GM12878 (cell line): ENCODE measurements at regions not wholly inside any gene's neighbourhood (a gene's known extent, or its start where the extent isn't known, plus 50 kb on each side); places are given as distances from the start of the nearest gene placed in this dataset.

Experiments
- BCLAF1 ChIP-seq: fragments of 450-650 bp; IDR thresholded peaks from 2 replicates; pipeline ENCODE4 v1.6.1; 2017; ENCODE audit warnings: antibody characterized with exemption, mild to moderate bottlenecking, moderate library complexity
- CEBPZ ChIP-seq: fragments of 150-350 bp; IDR thresholded peaks from 2 replicates; pipeline ENCODE4 v1.6.1; 2016; ENCODE audit warnings: low read depth, low read length
- FOS ChIP-seq: IDR thresholded peaks from 3 replicates; pipeline ENCODE4 v1.6.1; 2011; ENCODE audit warnings: borderline replicate concordance; ENCODE audit not compliant: insufficient read length; ENCODE audit errors: extremely low read depth
- GABPA ChIP-seq: IDR thresholded peaks from 2 replicates; pipeline ENCODE4 v1.6.1; 2014; ENCODE audit warnings: antibody characterized with exemption, low read depth, mild to moderate bottlenecking, inconsistent platforms
- HSF1 ChIP-seq: fragments of 150-350 bp; IDR thresholded peaks from 2 replicates; pipeline ENCODE4 v1.6.1; 2014; ENCODE audit warnings: mild to moderate bottlenecking, low read depth, low read length
- IKZF1 ChIP-seq: fragments of 450-650 bp; conservative IDR thresholded peaks from 2 replicates; pipeline ENCODE4 v1.6.1; 2017; ENCODE audit warnings: antibody characterized with exemption, mild to moderate bottlenecking
- MYB ChIP-seq: fragments of 150-350 bp; IDR thresholded peaks from 2 replicates; pipeline ENCODE4 v1.6.1; 2014; ENCODE audit warnings: mild to moderate bottlenecking, low read depth, low read length, borderline replicate concordance
- NR2C2 ChIP-seq: IDR thresholded peaks from 2 replicates; pipeline ENCODE4 v1.6.1; 2011; ENCODE audit warnings: borderline replicate concordance, low read depth; ENCODE audit not compliant: control insufficient read depth, insufficient read length
- RFX5 ChIP-seq: IDR thresholded peaks from 2 replicates; pipeline ENCODE4 v1.6.1; 2011; ENCODE audit warnings: low read depth, low read length, improper control_type of control experiment
- STAT1 ChIP-seq: fragments of 450-650 bp; conservative IDR thresholded peaks from 2 replicates; pipeline ENCODE4 v1.6.1; 2014; ENCODE audit warnings: antibody characterized with exemption, mild to moderate bottlenecking
- SUPT20H ChIP-seq: IDR thresholded peaks from 2 replicates; pipeline ENCODE4 v1.6.1; 2011; ENCODE audit warnings: low read depth, mild to moderate bottlenecking, low read length, moderate library complexity, borderline replicate concordance; ENCODE audit not compliant: control insufficient read depth
- TBL1XR1 ChIP-seq: IDR thresholded peaks from 2 replicates; pipeline ENCODE4 v1.6.1; 2012; ENCODE audit warnings: low read depth, low read length, improper control_type of control experiment
- TCF3 ChIP-seq: IDR thresholded peaks from 2 replicates; pipeline ENCODE4 v1.6.1; 2012; ENCODE audit warnings: low read depth, mild to moderate bottlenecking, low read length, borderline replicate concordance; ENCODE audit not compliant: insufficient read depth
- ZNF24 ChIP-seq: fragments of 450-650 bp; IDR thresholded peaks from 2 replicates; pipeline ENCODE4 v1.6.1; 2017; ENCODE audit warnings: antibody characterized with exemption, mild to moderate bottlenecking
- TF ChIP-seq, protein P1 (sequence below): fragments of 450-650 bp; conservative IDR thresholded peaks from 2 replicates; pipeline ENCODE4 v1.6.1; 2017; ENCODE audit warnings: mild to moderate bottlenecking, moderate library complexity
- TF ChIP-seq, protein P2 (sequence below): IDR thresholded peaks from 2 replicates; pipeline ENCODE4 v1.6.1; 2012; ENCODE audit warnings: low read depth, low read length, improper control_type of control experiment

DNA sequence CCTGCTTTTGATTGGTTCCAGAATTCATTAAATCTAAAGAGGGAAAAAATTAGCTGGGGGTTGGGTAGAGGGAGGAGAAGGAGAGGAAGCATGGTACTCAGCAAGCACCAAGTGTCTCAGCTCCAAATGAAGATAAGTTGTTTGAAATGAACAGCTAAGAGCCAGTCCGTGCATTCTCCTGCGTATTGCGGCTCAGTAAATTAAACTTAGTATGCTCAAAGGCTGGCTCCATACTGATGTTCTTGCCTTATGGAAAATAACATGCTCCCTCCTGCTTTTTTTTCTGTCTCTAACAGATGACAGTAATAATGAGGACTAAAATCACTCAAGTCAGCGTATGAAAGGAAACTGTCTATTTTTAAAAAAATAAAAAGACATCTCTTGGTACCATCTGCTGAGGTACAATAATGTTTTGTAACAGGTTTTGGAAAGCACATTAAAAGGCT is 161.0 kb downstream of the SPATA31D1 start (continued):
- TF ChIP-seq CEBPZ (no peak), ZNF24 (no peak), RFX5 (no peak), BCLAF1 (no peak), STAT1 (no peak), HSF1 (no peak), MYB (no peak), FOS (no peak), TBL1XR1 (no peak), TCF3 (no peak), SUPT20H (no peak), NR2C2 (no peak), GABPA (no peak), IKZF1 (no peak)
- TF ChIP-seq, protein P1, sequence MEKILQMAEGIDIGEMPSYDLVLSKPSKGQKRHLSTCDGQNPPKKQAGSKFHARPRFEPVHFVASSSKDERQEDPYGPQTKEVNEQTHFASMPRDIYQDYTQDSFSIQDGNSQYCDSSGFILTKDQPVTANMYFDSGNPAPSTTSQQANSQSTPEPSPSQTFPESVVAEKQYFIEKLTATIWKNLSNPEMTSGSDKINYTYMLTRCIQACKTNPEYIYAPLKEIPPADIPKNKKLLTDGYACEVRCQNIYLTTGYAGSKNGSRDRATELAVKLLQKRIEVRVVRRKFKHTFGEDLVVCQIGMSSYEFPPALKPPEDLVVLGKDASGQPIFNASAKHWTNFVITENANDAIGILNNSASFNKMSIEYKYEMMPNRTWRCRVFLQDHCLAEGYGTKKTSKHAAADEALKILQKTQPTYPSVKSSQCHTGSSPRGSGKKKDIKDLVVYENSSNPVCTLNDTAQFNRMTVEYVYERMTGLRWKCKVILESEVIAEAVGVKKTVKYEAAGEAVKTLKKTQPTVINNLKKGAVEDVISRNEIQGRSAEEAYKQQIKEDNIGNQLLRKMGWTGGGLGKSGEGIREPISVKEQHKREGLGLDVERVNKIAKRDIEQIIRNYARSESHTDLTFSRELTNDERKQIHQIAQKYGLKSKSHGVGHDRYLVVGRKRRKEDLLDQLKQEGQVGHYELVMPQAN, result no peak
- TF ChIP-seq, protein P2, sequence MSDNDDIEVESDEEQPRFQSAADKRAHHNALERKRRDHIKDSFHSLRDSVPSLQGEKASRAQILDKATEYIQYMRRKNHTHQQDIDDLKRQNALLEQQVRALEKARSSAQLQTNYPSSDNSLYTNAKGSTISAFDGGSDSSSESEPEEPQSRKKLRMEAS, result no peak
